Activated CD8-positive, alpha-beta T cell treated with anti-CD3 and anti-CD28 coated beads, Interleukin-2, amount 10 ng/mL, durations not matched to agents 7 days and 5 days (primary cell): ENCODE measurements at regions not wholly inside any gene's neighbourhood (a gene's known extent, or its start where the extent isn't known, plus 50 kb on each side); places are given as distances from the start of the nearest gene placed in this dataset.
"Not testable (repeated sequence)": the region's sequence is repeated elsewhere in the genome, so short reads cannot be mapped to it uniquely, and the experiment has no call there.

Experiments
- ATAC-seq: fragments of 150-1000 bp; cut with Tn5 transposase; one replicate; pipeline ENCODE4 v1.10.0; 2021; ENCODE audit warnings: moderate library complexity
- CTCF ChIA-PET: fragments of 350-600 bp; sonication (Branson Sonifier 250); formaldehyde crosslinking; loops from one replicate; lab custom pipeline; 2021; ENCODE audit warnings: antibody characterized with exemption; lab: Charles Lee
- POLR2A ChIA-PET: fragments of 350-600 bp; sonication (Branson Sonifier 250); formaldehyde crosslinking; loops from one replicate; lab custom pipeline; 2021; ENCODE audit warnings: antibody characterized with exemption; lab: Charles Lee
- DNase-seq: peaks from one replicate; pipeline ENCODE4 v3.0.0-alpha.2; 2020
- H3K27ac Mint-ChIP-seq: one replicate; pipeline ENCODE4 v1.8.0; 2021; ENCODE audit warnings: mild to moderate bottlenecking, mixed read lengths
- H3K27me3 Mint-ChIP-seq: one replicate; pipeline ENCODE4 v1.8.0; 2021; ENCODE audit warnings: low read depth, mixed read lengths
- H3K36me3 Mint-ChIP-seq: one replicate; pipeline ENCODE4 v1.8.0; 2021; ENCODE audit warnings: low read depth, mixed read lengths
- H3K4me1 Mint-ChIP-seq: one replicate; pipeline ENCODE4 v1.8.0; 2021; ENCODE audit warnings: low read depth, mixed read lengths
- H3K4me3 Mint-ChIP-seq: one replicate; pipeline ENCODE4 v1.8.0; 2021; ENCODE audit warnings: mild to moderate bottlenecking, mixed read lengths
- H3K9me3 Mint-ChIP-seq: one replicate; pipeline ENCODE4 v1.8.0; 2022; ENCODE audit warnings: mixed read lengths; ENCODE audit not compliant: insufficient read depth

DNA sequence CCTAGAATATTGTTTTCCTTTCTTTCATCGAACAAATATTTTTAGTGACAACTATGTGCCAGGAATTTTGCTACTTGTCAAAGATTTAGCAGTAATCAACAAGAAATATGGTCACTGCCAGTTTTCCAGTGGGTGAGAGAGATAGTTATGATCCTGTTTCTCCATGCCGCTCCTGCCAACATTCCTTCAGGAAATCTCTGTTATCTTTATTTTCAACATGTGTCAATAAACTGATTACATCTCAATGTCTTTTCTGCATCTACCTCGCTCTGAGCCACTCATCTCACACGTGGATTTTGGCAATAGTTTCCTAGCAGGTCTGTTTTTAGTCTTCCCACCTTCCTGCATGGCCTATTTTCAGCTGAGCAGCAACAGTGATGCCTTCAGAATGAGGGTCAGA, 650.0 kb upstream of the STXBP6 start:
- Mint-ChIP-seq H3K27me3 (no peaks in the 10 kb centered on the region), H3K4me1 (no peaks in the 10 kb centered on the region), H3K36me3 (no peaks in the 10 kb centered on the region), H3K4me3 (no peak overlapping the region), H3K27ac (no peak overlapping the region), H3K9me3 (no peaks in the 10 kb centered on the region)
- ChIA-PET POLR2A (no interaction called here), CTCF (no interaction called here)
- DNase-seq = no peak
- no peak for ATAC-seq

DNA sequence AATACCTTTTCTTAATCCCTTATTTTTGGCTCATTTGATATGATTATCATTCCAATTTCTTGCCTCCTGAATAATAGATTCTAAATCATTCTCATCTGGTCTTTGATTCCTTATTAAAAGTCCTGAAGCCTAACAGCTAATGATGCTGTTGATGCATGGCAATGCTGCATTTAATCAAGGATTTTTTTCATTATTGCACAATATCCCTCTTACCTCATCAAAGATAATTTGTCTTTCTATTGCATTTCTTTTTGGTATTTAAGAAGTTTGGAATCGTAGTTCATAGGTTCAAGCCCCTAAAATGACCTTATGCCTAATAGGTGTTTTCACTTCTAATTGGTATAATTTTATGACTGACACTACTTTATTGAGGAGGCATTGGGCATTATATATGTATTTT, 648.2 kb upstream of the STXBP6 start:
- no peaks in the 10 kb centered on the region for H3K27me3 Mint-ChIP-seq
- H3K36me3 Mint-ChIP-seq = no peaks in the 10 kb centered on the region
- DNase-seq = no peak
- H3K4me3 Mint-ChIP-seq = no peak overlapping the region
- ChIA-PET POLR2A (no interaction called here), CTCF (no interaction called here)
- no peaks in the 10 kb centered on the region for H3K4me1 Mint-ChIP-seq
- ATAC-seq = no peak
- H3K9me3 Mint-ChIP-seq = peaks cover 8% of the 10 kb centered on the region
- H3K27ac Mint-ChIP-seq = no peak overlapping the region

DNA sequence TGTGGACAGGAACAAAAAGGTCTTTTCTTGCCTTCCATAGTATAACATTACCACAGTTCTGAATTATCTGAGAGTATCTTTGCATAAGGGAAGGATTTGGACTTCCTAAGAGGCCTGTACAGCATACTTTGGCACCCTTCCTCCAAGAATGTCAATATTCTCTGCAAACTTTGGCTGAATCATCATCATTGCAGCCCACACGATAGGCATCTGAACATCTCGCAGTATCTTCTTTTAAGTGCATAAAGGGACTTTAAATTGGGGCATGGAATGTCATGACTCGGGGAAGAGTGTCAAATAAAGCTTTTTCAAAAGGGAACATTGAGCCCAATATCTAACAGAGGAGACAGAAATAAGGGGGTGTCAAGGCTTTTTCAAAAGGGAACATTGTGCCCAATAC, 646.2 kb upstream of the STXBP6 start:
- Mint-ChIP-seq H3K27me3 (no peaks in the 10 kb centered on the region), H3K36me3 (no peaks in the 10 kb centered on the region), H3K4me3 (no peak overlapping the region), H3K4me1 (no peaks in the 10 kb centered on the region), H3K9me3 (peaks cover 8% of the 10 kb centered on the region), H3K27ac (no peak overlapping the region)
- ATAC-seq (no peak), DNase-seq (no peak)
- CTCF ChIA-PET = no interaction called here
- POLR2A ChIA-PET = no interaction called here

DNA sequence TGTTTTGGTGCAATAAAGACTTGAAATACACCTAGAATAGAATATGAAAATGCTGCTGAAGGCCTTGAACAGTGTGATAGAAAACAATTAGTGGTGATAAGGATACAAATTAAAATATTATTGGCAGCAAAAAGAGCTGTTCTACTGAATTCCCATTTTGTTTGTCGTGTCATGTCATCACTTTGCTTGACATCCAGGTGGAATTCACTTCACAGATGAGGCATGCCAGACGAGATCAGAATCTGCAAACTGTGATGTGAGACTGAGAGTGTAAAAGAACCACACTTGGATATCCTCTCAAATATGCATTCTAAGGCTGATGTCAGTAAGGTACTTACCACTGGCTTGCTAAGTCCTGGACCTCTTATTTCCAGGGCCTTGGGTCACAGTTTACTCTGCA, 635.1 kb upstream of the STXBP6 start:
- POLR2A ChIA-PET = no interaction called here
- no peaks in the 10 kb centered on the region for H3K36me3 Mint-ChIP-seq

DNA sequence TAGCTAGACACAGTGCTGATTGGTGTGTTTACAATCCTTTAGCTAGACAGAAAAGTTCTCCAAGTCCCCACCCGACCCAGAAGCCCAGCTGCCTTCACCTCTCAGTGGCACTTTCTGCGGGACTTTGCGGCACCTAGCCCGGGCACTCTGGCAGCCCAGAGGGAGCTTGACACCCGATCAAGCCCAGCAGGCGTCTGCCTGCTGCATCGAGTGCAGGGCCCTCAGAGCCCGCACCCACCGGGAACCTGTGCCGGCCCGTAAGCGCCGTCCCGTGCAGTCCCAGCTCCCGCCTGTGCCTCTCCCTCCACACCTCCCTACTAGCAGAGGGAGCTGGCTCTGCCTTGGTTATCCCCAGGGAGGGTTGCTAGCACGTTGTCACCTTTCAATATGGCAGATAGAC, 631.0 kb upstream of the STXBP6 start:
- ATAC-seq (no peak), DNase-seq (no peak)
- Mint-ChIP-seq H3K27ac (no peak overlapping the region), H3K36me3 (no peaks in the 10 kb centered on the region), H3K27me3 (no peaks in the 10 kb centered on the region), H3K4me3 (no peak overlapping the region), H3K9me3 (peaks cover 15% of the 10 kb centered on the region), H3K4me1 (no peaks in the 10 kb centered on the region)
- ChIA-PET CTCF (no interaction called here), POLR2A (no interaction called here)

More for the DNA sequence above, 635.1 kb upstream of the STXBP6 start:
- CTCF ChIA-PET = no interaction called here
- no peaks in the 10 kb centered on the region for H3K27me3 Mint-ChIP-seq
- DNase-seq (no peak), ATAC-seq (no peak)
- H3K9me3 Mint-ChIP-seq = peaks cover 5% of the 10 kb centered on the region
- H3K4me1 Mint-ChIP-seq = no peaks in the 10 kb centered on the region
- no peak overlapping the region for H3K27ac Mint-ChIP-seq
- H3K4me3 Mint-ChIP-seq = no peak overlapping the region

DNA sequence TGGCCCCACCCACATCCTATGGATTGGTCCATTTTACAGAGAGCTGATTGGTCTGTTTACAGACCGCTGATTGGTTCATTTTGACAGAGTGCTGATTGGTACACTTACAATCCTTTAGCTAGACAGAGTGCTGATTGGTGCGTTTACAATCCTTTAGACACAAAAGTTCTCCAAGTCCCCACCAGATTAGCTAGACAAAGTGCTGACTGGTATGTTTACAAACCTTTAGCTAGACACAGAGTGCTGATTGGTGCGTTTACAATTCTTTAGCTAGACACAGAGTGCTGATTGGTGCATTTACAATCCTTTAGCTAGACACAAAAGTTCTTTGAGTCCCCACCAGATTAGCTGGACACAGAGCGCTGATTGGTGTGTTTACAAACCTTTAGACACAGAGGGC, 630.6 kb upstream of the STXBP6 start:
- H3K9me3 Mint-ChIP-seq = peaks cover 13% of the 10 kb centered on the region
- H3K36me3 Mint-ChIP-seq, CTCF ChIA-PET, POLR2A ChIA-PET, H3K4me3 Mint-ChIP-seq, H3K27ac Mint-ChIP-seq, H3K27me3 Mint-ChIP-seq, DNase-seq, ATAC-seq, H3K4me1 Mint-ChIP-seq: not testable (repeated sequence)

DNA sequence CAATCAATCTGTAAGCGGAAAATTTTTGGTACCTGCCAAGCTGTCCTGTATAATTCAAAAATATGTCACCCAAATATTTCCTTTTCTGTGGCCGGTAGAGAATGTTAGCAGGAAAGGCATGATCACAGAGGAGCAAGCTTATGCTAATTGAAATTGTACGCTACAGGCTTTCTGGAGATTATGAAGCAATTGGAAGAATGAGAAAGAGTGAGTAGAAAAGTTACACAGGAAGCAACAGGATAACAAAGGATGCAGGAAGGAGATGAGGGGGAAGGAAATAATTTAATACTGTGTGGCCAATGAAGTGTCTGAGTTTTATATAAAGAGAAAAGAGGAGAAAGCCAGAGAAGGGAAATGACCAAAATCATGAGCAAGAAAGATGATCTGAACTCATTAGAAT, 627.2 kb upstream of the STXBP6 start:
- Mint-ChIP-seq H3K36me3 (no peaks in the 10 kb centered on the region), H3K9me3 (peaks cover 10% of the 10 kb centered on the region), H3K27me3 (no peaks in the 10 kb centered on the region), H3K4me3 (no peak overlapping the region), H3K27ac (no peak overlapping the region), H3K4me1 (no peaks in the 10 kb centered on the region)
- ATAC-seq (no peak), DNase-seq (no peak)
- ChIA-PET POLR2A (no interaction called here), CTCF (no interaction called here)

DNA sequence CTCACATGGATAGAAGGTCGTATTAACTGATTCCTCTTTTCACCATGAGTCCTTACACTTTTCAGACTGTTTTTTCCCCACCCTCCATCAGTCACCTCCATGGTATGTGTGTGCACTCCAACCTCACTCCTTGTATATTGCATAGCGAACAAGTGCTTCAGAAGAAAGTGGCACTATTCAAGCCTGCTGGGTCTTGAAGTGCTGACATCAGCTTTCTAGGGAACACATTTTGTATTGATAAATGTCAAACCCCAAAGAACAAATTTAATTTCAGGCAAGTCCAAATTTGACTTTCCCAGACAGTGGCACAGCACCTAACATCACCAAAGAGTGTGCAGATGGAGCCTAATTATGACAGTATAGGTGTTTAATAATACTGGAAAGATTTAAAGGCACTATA, 617.4 kb upstream of the STXBP6 start:
- ATAC-seq (no peak), DNase-seq (no peak)
- Mint-ChIP-seq H3K27ac (no peak overlapping the region), H3K27me3 (no peaks in the 10 kb centered on the region), H3K4me1 (no peaks in the 10 kb centered on the region), H3K9me3 (no peaks in the 10 kb centered on the region), H3K4me3 (no peak overlapping the region), H3K36me3 (no peaks in the 10 kb centered on the region)
- ChIA-PET POLR2A (no interaction called here), CTCF (no interaction called here)

DNA sequence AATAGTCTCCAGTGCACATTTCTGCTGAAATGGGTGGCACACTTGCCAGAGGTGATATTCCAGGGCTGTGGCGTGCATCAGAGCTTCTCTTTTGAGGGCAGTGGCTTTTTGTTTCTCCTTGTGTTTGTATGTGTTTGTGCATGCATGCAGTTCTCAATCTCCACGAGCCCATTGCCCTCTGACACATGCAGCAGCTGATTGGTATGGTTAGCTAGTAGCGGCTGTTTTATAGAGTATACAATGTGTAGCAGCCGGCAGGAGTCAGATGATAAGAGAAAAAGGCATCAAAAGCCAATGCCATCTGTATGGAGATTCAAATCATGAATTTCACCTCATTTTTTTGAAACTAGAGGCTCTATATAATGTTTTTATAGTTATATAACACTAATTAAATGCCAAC, 616.9 kb upstream of the STXBP6 start:
- POLR2A ChIA-PET = no interaction called here
- no peak overlapping the region for H3K4me3 Mint-ChIP-seq
- no peaks in the 10 kb centered on the region for H3K4me1 Mint-ChIP-seq
- H3K27me3 Mint-ChIP-seq = no peaks in the 10 kb centered on the region
- ATAC-seq (no peak), DNase-seq (no peak)
- no peaks in the 10 kb centered on the region for H3K36me3 Mint-ChIP-seq
- CTCF ChIA-PET = no interaction called here
- H3K9me3 Mint-ChIP-seq = no peaks in the 10 kb centered on the region
- H3K27ac Mint-ChIP-seq = no peak overlapping the region

DNA sequence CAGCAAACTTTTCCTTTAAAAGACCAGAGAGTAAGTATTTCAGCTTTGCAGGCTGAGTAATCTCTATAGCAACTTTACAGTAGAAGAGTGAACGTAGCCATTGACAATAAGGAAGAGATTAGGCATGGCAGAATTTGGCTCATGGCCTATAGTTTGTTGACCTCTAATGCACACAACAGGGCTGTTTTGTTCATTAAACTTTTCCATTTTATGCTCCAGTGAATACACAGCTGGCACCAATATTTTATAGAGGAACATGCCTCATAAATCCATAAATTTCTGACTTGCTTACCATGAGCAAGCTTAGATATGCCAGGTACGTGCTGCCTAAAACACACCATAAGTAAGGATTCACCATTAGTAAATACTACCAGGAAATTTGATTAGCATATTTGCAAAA, 609.0 kb upstream of the STXBP6 start:
- Mint-ChIP-seq H3K27me3 (no peaks in the 10 kb centered on the region), H3K4me3 (no peak overlapping the region), H3K36me3 (no peaks in the 10 kb centered on the region), H3K9me3 (no peaks in the 10 kb centered on the region), H3K27ac (no peak overlapping the region), H3K4me1 (no peaks in the 10 kb centered on the region)
- ATAC-seq (no peak), DNase-seq (no peak)
- POLR2A ChIA-PET = no interaction called here
- CTCF ChIA-PET = no interaction called here

DNA sequence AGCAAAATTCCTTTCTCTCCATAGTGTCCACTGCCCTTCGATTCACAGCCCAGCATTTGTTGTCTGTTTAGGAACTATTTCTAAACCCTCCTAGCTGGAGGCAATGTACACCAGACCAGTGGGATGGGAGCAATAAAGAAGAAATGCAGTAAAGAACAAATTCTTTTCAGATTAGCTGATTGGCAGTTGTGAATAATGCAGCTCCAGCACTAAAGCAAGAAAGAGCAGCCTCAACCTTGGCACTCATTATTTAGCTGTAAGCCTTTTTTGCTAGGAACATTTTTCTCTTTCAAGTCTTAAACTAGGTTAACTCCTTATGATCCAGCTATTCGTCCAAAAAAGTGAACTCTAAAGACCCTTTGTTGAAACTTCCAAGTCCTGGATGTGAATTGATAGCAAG, 580.5 kb upstream of the STXBP6 start:
- ChIA-PET POLR2A (no interaction called here), CTCF (no interaction called here)
- no peaks in the 10 kb centered on the region for H3K27me3 Mint-ChIP-seq
- ATAC-seq (no peak), DNase-seq (no peak)
- no peaks in the 10 kb centered on the region for H3K9me3 Mint-ChIP-seq
- H3K4me1 Mint-ChIP-seq = no peaks in the 10 kb centered on the region
- no peak overlapping the region for H3K27ac Mint-ChIP-seq
- no peak overlapping the region for H3K4me3 Mint-ChIP-seq
- H3K36me3 Mint-ChIP-seq = no peaks in the 10 kb centered on the region

DNA sequence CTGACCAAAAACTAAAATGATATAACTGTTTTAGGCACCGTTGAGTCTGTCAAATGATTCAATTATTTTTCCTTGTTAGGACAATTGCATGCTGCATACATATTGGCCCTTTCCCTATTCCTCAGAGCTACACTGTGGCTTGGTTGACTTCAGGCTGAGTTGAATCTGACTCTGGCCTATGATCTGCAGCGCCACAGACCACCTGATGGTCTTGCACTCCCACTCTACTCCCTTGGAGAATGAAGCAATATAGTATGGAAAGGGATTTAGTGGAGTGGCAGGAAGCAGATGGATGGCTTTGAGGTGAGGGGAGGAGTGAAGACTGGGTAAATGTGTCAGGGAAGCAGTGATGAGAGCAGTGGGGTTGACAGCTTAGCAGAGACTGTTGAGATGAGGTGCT, 579.0 kb upstream of the STXBP6 start:
- H3K9me3 Mint-ChIP-seq = peaks cover 3% of the 10 kb centered on the region
- no peaks in the 10 kb centered on the region for H3K27me3 Mint-ChIP-seq
- H3K4me1 Mint-ChIP-seq = no peaks in the 10 kb centered on the region
- POLR2A ChIA-PET = no interaction called here
- H3K4me3 Mint-ChIP-seq = no peak overlapping the region
- no peak overlapping the region for H3K27ac Mint-ChIP-seq
- CTCF ChIA-PET = no interaction called here
- no peak for ATAC-seq
- H3K36me3 Mint-ChIP-seq = no peaks in the 10 kb centered on the region
- DNase-seq = no peak

DNA sequence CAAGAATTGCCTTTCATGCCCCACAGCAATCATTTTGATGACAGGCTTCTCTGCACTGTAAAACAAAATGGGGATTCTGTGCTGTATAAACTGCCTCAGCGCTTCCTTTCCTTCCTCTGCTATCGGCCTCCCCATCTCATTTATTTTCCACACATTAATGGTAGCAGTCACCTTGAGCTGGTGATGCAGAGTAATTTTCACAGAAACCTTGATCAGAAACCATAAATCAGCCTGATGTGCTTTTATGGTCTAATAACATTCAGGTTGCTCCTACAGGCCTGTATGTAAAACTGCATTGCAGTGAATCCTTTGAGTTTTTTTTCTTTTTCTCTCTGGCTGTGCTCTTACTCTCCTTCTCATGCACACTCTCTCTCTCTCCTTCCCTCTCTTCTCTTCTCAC, 578.4 kb upstream of the STXBP6 start:
- H3K27me3 Mint-ChIP-seq = no peaks in the 10 kb centered on the region
- no peak for ATAC-seq
- H3K36me3 Mint-ChIP-seq = no peaks in the 10 kb centered on the region
- H3K9me3 Mint-ChIP-seq = peaks cover 6% of the 10 kb centered on the region
- CTCF ChIA-PET = no interaction called here
- no peak for DNase-seq
- H3K27ac Mint-ChIP-seq = no peak overlapping the region
- POLR2A ChIA-PET = no interaction called here
- H3K4me1 Mint-ChIP-seq = no peaks in the 10 kb centered on the region
- H3K4me3 Mint-ChIP-seq = no peak overlapping the region
